MCF 10A (cell line): ENCODE measurements at regions not wholly inside any gene's neighbourhood (a gene's known extent, or its start where the extent isn't known, plus 50 kb on each side); places are given as distances from the start of the nearest gene placed in this dataset.

Experiments used
- BruUV-seq: library from RNA; stranded (reverse); fragments of 400-500 nt; replicated peaks from 2 replicates; lab custom pipeline; 2021; lab: Mats Ljungman, UMichigan
- CTCF ChIA-PET: fragments of 300-600 bp; sonication (Branson Sonifier 250); formaldehyde crosslinking; extraction: SDS; loops from one replicate; lab custom pipeline; 2021; ENCODE audit warnings: antibody characterized with exemption, inconsistent platforms; lab: Yijun Ruan, JAX
- POLR2A ChIA-PET: fragments of 300-600, 350-650 bp; sonication (Branson Sonifier 250); formaldehyde crosslinking; extraction: SDS; loops from one replicate; lab custom pipeline; 2020; ENCODE audit warnings: antibody characterized with exemption, inconsistent platforms; lab: Yijun Ruan, JAX
- DNase-seq: peaks from one replicate; pipeline ENCODE4 v3.0.0-alpha.2; 2018; ENCODE audit not compliant: unreplicated experiment
- H3K27ac Mint-ChIP-seq: one replicate; pipeline ENCODE4 v1.8.0; 2022; ENCODE audit warnings: mild to moderate bottlenecking, low read depth, mixed read lengths; ENCODE audit not compliant: unreplicated experiment
- H3K27me3 Mint-ChIP-seq: one replicate; pipeline ENCODE4 v1.8.0; 2022; ENCODE audit warnings: mixed read lengths; ENCODE audit not compliant: insufficient read depth, unreplicated experiment
- H3K36me3 Mint-ChIP-seq: one replicate; pipeline ENCODE4 v1.8.0; 2022; ENCODE audit warnings: mild to moderate bottlenecking, moderate library complexity, mixed read lengths; ENCODE audit not compliant: insufficient read depth, unreplicated experiment
- H3K4me1 Mint-ChIP-seq: one replicate; pipeline ENCODE4 v1.8.0; 2022; ENCODE audit warnings: mixed read lengths; ENCODE audit not compliant: insufficient read depth, unreplicated experiment
- H3K4me3 Mint-ChIP-seq: one replicate; pipeline ENCODE4 v1.8.0; 2022; ENCODE audit warnings: mild to moderate bottlenecking, moderate library complexity, mixed read lengths; ENCODE audit not compliant: unreplicated experiment
- H3K9me3 Mint-ChIP-seq: one replicate; pipeline ENCODE4 v1.8.0; 2022; ENCODE audit warnings: mixed read lengths; ENCODE audit not compliant: unreplicated experiment
- intact Hi-C: fragments of 100-400 bp; cut with micrococcal nuclease; formaldehyde crosslinking; loops from 2 replicates; pipeline ENCODE4 v1.14.1; 2022
- TF ChIP-seq, protein P1 (sequence below): fragments of 200-600 bp; IDR thresholded peaks from one replicate; pipeline ENCODE4 v1.8.0; 2022; ENCODE audit warnings: antibody characterized with exemption, mild to moderate bottlenecking; ENCODE audit not compliant: unreplicated experiment

DNA sequence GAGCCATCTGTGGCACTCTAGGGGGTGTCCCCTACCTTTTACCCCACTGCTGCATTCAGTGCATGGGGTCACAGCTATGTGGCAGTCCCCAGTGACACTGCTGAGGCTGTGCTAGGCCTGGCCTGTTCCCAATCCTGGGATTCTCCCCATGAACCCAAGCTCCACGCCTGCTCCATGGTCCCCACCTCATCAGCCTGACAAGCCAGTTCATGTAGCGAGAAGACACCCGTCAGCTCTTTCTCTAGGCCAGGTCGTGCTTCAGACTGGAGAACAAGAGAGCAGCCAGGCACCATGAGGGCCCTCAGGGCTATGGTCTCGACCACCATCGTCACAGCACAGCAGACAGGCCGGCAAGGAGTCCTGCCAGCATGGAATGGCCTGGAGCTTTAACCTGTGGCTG is 72.8 kb upstream of the PRR20G start:
- H3K4me3 Mint-ChIP-seq = no peak overlapping the region
- no peak overlapping the region for H3K27ac Mint-ChIP-seq
- ChIA-PET CTCF (no interaction called here), POLR2A (no interaction called here)
- TF ChIP-seq, protein P1, sequence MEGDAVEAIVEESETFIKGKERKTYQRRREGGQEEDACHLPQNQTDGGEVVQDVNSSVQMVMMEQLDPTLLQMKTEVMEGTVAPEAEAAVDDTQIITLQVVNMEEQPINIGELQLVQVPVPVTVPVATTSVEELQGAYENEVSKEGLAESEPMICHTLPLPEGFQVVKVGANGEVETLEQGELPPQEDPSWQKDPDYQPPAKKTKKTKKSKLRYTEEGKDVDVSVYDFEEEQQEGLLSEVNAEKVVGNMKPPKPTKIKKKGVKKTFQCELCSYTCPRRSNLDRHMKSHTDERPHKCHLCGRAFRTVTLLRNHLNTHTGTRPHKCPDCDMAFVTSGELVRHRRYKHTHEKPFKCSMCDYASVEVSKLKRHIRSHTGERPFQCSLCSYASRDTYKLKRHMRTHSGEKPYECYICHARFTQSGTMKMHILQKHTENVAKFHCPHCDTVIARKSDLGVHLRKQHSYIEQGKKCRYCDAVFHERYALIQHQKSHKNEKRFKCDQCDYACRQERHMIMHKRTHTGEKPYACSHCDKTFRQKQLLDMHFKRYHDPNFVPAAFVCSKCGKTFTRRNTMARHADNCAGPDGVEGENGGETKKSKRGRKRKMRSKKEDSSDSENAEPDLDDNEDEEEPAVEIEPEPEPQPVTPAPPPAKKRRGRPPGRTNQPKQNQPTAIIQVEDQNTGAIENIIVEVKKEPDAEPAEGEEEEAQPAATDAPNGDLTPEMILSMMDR = no peak
- peaks cover 9% of the 10 kb centered on the region for H3K9me3 Mint-ChIP-seq
- no peaks in the 10 kb centered on the region for H3K4me1 Mint-ChIP-seq
- intact Hi-C loops = no loop called here
- H3K27me3 Mint-ChIP-seq = no peaks in the 10 kb centered on the region
- BruUV-seq = no TSS peak
- no peak for DNase-seq
- H3K36me3 Mint-ChIP-seq = no peaks in the 10 kb centered on the region

DNA sequence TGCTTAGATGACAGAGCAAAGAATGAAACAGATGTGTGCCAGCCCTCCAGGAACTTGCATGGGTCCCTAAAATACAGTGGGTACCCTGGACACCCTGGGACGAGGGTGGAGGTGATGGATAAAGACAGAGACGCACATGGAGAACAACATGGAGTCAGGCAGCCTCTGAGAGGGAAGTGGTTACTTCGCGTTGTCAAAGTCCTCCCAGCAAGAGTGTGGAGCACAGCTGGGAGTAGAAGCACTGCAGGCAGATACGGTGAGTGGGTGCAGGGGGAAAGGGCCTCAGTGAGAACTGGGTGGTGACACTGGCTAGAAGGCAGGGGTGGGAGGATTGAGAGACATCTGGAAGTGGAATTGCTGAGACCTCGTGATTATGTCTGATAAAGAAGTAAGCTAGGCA is 70.8 kb upstream of the PRR20G start:
- ChIA-PET POLR2A (no interaction called here), CTCF (interaction anchor here (0.6 kb wide), 2 partner anchors 8 to 216 kb away, joined by 3 to 4 read pairs; no protein-coding TSS in a partner anchor)
- no peak for DNase-seq
- H3K27ac Mint-ChIP-seq = no peak overlapping the region
- intact Hi-C loops = no loop called here
- H3K4me3 Mint-ChIP-seq = no peak overlapping the region
- no peaks in the 10 kb centered on the region for H3K27me3 Mint-ChIP-seq
- no peaks in the 10 kb centered on the region for H3K36me3 Mint-ChIP-seq
- no TSS peak for BruUV-seq
- H3K4me1 Mint-ChIP-seq = no peaks in the 10 kb centered on the region
- TF ChIP-seq, protein P1 = no peak
- H3K9me3 Mint-ChIP-seq = peaks cover 9% of the 10 kb centered on the region

DNA sequence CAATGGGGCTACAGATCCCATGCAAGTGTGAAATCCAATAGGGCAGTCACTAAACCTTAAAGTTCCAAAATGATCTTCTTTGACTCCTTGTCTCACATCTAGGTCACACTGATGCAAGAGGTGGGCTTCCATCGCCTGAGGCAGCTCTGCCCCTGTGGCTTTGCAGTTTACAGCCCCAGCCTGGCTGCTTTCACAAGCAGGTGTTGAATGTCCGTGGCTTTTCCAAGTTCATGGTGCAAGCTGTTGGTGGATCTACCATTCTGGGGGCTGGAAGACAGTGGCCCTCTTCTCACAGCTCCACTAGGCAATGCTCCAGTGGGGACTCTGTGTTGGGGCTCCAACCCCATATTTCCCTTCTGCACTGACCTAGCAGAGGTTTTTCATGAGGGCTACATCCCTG is 68.5 kb upstream of the PRR20G start:
- ChIA-PET POLR2A (interaction anchor here (0.7 kb wide), 1 partner anchor 61 kb away, joined by 3 read pairs; no protein-coding TSS in a partner anchor), CTCF (no interaction called here)
- intact Hi-C loops = no loop called here
- H3K9me3 Mint-ChIP-seq = peaks cover 9% of the 10 kb centered on the region
- H3K36me3 Mint-ChIP-seq = no peaks in the 10 kb centered on the region
- no TSS peak for BruUV-seq
- H3K4me1 Mint-ChIP-seq = no peaks in the 10 kb centered on the region
- H3K27ac Mint-ChIP-seq = no peak overlapping the region
- TF ChIP-seq, protein P1 = no peak
- no peak for DNase-seq
- H3K4me3 Mint-ChIP-seq = no peak overlapping the region
- no peaks in the 10 kb centered on the region for H3K27me3 Mint-ChIP-seq

DNA sequence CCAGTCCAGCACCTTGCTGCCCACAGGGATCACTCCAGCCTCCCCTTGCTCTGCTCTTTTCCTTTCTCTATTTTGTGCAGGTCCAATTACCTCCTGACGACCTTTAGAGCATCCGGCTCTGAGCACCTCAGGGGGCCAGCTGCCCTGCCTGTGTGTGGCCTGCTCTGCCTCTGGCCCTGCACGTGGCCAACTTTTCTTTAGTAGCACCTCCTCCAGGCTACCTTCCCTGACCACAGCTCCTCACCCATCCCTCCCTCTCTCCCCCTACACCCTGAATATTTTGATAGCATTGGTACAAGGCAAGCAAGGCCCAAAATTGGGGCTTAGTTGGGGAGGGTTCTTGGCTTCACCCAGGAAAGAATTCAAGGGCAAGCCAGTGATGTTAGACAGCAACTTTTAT is 66.9 kb upstream of the PRR20G start:
- CTCF ChIA-PET = no interaction called here
- no peaks in the 10 kb centered on the region for H3K27me3 Mint-ChIP-seq
- H3K4me3 Mint-ChIP-seq = no peak overlapping the region
- no TSS peak for BruUV-seq
- POLR2A ChIA-PET = no interaction called here
- no peaks in the 10 kb centered on the region for H3K4me1 Mint-ChIP-seq
- no peak for DNase-seq
- intact Hi-C loops = no loop called here
- H3K9me3 Mint-ChIP-seq = peaks cover 9% of the 10 kb centered on the region
- TF ChIP-seq, protein P1 = no peak
- no peak overlapping the region for H3K27ac Mint-ChIP-seq
- no peaks in the 10 kb centered on the region for H3K36me3 Mint-ChIP-seq
